SHP77 treated with DMSO at 0.1 percent for 48 hours (cell line): ENCODE measurements at regions not wholly inside any gene's neighbourhood (a gene's known extent, or its start where the extent isn't known, plus 50 kb on each side); places are given as distances from the start of the nearest gene placed in this dataset.
"Not testable (repeated sequence)": the region's sequence is repeated elsewhere in the genome, so short reads cannot be mapped to it uniquely, and the experiment has no call there.

ENCODE experiments used
- DNase-seq: peaks from one replicate; lab custom pipeline; 2025; lab: John Stamatoyannopoulos, UW

GRCh38 chrX:39047174-39047573 is 245.9 kb downstream of the MID1IP1 start:
- no peak for DNase-seq

DNA sequence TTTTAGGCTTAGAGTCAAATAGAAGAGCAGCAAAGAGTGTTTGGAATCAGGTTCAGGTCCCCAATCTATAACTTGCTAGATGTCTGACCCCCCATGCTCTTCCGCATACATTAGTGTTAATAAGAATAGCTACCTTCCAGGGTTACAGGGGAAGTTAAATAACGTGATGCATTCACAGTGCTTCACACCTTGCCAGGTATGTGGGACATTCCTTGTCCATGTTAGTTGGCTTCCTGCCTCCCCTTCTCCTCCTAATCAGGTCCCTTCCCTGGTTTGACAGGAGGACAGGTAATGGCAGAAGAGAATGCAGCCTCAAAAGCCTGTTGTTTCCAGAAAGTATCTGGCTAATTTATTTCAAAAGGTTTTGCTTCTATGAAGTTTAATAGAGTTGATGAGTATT is 248.7 kb downstream of the MID1IP1 start:
- no peak for DNase-seq

DNA sequence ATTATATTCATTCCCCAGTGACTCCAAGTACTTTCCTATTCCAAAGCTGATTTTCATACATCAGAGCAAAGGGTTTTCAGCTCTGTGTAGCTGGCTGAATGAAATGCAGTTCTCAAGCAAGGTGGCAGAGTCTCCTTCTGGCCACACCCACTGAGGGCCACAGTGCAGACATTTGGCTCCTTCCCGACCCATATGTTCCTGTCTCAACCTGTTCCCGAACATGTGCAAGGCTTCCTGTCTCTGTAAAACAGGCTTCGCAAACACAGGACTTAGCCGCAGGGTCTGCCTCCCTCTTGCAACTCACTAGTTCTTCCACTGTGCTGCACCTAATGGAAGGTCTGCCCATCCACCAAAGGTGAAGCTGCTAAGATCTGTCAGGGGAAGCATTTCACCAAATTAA is 249.2 kb downstream of the MID1IP1 start:
- no peak for DNase-seq

DNA sequence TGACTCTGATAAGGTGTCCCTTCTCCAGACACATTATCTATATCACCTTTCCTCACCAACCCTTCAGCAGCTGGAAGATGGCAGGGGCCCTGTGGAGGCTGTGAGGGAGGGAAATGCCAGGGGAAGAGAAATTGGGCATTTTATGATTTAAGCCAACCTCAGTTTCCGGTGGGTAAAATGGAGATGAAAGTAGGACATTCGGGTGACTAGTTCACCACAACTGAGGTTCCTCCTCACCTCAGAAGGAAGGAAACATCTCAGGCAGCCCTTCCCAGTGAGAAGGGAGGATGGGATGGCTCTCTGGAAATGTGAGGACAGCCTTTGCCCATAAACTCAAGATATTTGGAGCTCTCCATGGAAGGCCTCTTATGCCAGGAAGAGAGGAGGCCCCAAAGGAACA is 251.5 kb downstream of the MID1IP1 start:
- no peak for DNase-seq

GRCh38 chrX:39058724-39059123 is 257.5 kb downstream of the MID1IP1 start:
- no peak for DNase-seq

GRCh38 chrX:39059866-39060265 is 258.6 kb downstream of the MID1IP1 start:
- no peak for DNase-seq

DNA sequence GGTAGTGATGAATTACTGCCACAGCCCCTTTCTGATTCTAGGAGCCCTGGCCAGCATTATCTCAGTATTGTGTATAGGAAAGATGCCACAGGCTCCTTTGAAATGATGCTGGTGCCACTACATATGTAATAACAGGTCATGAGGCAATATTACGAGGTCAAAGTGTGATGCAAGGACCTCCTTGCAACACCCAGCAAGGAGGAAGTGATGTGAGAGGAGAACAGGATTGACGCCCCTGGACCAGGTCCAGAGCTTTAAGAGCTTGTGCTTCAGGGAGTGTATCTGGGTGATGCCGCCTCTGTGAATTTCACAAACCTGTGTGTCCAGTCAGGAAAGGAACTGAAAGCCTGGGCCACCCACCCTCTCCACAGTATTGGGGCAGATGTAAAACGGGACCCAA is 261.8 kb downstream of the MID1IP1 start:
- no peak for DNase-seq

- DNase-seq, result no peak
These were observed 262.4 kb downstream of the MID1IP1 start for GRCh38 chrX:39063702-39064101.

- no peak for DNase-seq
These were observed 264.0 kb downstream of the MID1IP1 start for GRCh38 chrX:39065051-39065871.

GRCh38 chrX:39067866-39068265 is 266.6 kb downstream of the MID1IP1 start:
- DNase-seq, result no peak

GRCh38 chrX:39068634-39069033 is 267.4 kb downstream of the MID1IP1 start:
- not testable (repeated sequence) for DNase-seq

- no peak for DNase-seq
These were observed 268.8 kb downstream of the MID1IP1 start for GRCh38 chrX:39070009-39070408.

GRCh38 chrX:39073131-39073530 is 271.9 kb downstream of the MID1IP1 start:
- no peak for DNase-seq

DNA sequence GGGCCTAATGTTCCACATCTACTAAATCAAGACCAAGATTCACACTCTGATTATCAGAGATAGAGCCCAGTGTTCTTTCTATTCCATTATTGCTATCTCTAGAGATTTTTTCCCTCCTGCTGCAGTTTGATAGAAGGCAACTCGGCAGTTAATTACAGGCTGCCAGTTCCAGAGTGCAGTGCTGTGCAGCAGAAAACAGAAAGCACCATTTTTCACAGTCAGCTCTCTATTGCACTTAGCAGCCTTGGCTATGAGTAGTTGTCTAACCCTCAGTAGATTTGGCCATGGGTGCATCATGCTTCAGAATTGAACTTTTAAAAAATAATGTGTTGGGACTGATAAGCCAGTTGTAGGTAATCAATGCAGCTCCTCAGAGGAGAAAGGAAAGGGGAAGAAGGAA is 295.3 kb downstream of the MID1IP1 start:
- DNase-seq, result no peak

DNA sequence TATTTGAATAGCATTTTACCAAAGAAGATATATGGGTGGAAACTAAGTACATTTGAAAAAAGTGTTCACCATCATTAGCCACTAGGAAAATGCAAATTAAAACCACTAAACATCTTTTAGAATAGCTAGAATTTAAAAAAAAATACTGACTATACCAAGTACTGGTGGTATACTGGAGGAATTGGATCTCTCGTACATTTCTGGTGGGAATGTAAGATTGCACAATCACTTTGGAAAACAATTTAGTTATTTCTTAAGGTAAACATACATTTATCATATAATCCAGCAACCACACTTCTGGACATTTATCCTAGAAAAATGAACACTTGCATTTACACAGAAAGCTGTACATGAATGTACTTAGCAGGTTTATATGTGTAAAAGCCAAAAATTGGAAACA is 303.5 kb downstream of the MID1IP1 start:
- DNase-seq, result no peak

DNA sequence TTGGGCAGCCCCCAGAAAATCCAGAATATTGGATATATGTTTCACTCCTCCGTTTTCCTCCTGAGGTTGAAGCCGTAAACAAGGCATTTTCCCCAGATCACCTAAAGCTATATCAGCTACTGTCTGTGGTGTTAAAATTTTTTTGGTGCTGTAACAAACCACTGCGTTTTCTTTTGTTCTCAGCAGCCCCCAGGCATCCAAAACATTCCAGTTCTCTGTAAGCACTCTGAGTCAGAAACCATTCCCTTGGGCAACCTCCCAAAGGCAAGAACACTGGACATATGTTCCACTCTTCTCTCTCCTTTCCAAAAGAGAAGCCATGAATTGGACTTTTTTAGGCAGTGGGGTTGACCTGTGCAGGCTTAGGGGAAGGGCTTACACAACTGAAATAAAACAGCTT is 310.9 kb downstream of the MID1IP1 start:
- DNase-seq, result no peak

GRCh38 chrX:39115166-39115565 is 313.9 kb downstream of the MID1IP1 start:
- DNase-seq, result no peak

DNA sequence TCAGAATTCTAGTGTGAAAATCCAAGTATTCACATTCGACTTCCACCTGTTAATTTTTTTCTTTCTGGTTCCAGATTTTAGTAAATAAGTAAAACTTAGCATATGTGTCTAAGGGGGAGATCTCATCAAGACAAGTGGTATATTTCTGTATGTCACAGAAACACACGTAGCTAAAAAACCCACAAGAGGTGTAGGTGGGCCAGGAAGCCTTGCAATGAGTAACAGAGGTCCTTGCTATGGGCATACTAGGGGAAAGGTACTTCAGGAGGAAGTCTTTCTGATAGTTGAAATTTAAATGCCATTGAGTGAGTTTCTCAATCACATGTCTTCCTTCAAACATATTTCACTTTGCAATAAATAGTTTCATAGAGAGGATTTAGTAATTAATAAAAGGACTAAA is 315.8 kb downstream of the MID1IP1 start:
- DNase-seq, result no peak

DNA sequence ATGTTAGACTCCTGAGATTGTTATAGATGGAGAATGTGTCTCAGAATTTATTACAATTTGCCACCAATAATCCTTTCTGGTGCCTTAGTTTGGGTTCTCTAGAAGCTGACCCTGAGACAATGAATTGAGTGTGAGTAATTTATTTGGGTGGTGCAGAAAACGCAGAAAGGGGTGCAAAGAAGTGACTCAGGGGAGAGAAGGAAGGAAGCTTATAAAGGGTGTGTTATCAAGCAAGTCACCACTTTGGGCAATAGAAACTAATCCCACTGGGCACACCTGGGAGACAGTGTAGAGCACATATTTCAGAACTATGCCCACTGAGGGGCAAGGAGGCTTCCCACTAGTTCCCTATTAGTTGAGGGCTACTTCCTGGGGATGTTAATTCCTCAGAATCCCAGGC is 320.6 kb downstream of the MID1IP1 start:
- DNase-seq, result no peak

- DNase-seq, result no peak
These were observed 324.6 kb downstream of the MID1IP1 start for GRCh38 chrX:39125834-39126233.

DNA sequence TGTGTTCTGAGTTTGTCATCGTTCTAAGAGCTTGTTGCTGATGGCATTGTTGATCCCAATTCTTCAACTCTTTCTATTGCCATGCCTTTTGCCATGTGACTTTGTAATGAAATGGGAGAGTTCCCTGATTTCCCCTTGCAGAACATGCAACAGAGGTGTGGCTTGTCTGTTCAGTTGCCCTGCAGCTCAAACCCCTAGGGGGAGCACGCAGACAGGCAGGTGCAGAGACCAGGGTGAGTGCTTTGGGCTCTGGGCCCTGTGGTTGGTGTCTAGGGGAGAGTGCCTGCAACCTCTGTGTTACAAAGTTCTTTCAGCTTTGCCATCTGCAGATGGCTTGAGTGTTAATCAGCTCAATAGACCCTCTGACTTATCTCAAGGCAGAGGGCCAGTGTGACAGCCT is 332.7 kb downstream of the MID1IP1 start:
- DNase-seq, result no peak

DNA sequence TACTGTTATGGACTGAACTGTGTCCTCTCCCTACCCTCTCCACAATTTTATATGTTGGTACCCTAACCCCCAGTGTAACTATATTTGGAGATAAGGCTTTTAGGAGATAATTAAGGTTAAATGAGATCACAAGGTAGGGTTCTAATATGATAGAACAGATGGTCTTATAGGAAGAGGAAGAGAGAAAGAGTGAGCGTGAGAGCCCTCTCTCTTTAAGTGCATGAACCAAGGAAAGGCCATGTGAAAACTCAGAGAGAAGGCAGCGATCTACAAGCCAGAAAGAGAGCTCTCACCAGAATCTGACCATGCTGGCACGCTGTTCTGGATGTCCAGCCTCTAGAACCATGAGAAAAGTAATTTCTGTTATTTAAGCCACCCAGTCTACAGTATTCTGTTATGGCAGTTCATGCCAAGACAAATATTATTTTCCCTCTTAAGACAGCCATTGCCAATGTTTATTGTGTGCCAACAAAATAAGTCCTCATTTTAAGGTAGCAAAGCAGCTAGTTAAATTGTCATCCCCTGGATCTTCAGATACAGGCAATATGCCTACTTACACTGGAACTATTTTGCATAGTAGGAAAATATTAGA is 336.2 kb downstream of the MID1IP1 start:
- DNase-seq, result no peak

DNA sequence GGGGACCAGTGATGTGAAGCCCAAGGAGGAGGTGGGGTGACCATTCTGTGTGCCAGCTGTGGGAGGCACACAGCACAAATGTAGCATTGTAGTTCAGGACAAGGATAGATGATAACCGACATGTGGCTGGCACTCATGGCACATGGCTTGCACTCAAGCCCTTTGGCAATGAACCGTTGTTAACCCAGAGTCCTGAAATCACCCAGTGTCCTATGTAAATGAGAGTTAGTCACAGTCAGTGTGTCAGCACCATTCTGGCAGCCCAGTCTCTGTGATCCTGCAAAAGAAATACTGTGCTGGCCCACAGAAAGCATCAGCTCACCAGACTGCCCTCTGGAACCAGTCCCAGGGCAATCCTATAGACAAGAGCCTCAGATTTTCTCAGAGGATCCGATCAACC is 339.3 kb downstream of the MID1IP1 start:
- no peak for DNase-seq

DNA sequence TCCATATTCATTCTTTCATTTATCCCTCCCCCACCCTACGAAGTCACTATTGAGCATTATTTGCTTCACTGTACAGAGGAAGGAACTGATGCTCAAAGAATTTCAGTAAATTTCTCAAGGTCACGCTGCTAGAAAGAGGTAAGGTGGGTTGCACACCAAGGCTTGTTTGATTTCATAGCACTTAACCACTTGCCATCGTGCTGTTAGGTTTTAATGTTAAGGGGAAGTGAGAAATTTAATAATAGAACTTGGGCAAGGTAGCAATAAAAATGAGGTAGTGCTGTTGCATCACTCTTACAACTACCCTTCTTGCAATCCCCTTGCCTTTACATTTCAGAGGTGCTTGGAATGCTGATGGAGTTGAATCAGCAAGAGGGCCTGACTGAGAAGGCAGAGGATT is 343.1 kb downstream of the MID1IP1 start:
- no peak for DNase-seq
